GM18505 (cell line): ENCODE measurements at regions not wholly inside any gene's neighbourhood (a gene's known extent, or its start where the extent isn't known, plus 50 kb on each side); places are given as distances from the start of the nearest gene placed in this dataset.
"Not testable (repeated sequence)": the region's sequence is repeated elsewhere in the genome, so short reads cannot be mapped to it uniquely, and the experiment has no call there.

Experiments used
- ATAC-seq: cut with Tn5 transposase; IDR thresholded peaks from one replicate; pipeline ENCODE4 v1.9.1; 2021; ENCODE audit not compliant: unreplicated experiment
- POLR2A ChIP-seq: IDR thresholded peaks from 4 replicates; pipeline ENCODE4 v1.6.1; 2011; ENCODE audit warnings: borderline replicate concordance; ENCODE audit not compliant: insufficient read depth, insufficient read length; ENCODE audit errors: extremely low read depth

DNA sequence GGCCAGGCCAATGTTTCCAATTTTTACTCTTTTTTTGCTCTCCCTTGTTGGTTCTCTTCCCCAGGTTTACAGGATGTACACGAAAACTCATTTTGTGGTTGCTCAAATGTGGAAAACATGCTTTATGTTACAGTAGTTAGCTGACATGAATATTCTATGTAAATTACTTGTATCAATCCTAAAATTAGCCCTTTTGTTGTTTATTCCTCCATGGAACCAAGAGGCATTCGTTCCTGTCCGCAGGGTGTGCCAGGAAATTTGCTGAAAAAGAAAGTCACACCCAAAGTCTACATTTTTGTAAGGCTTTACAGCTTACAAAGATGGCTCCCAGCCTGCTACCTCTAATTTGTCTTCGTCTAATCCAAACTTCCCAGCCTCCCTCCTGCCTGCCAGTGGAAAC is 652.3 kb downstream of the ETS1 start:
- no peak for ATAC-seq
- TF ChIP-seq POLR2A, result no peak

DNA sequence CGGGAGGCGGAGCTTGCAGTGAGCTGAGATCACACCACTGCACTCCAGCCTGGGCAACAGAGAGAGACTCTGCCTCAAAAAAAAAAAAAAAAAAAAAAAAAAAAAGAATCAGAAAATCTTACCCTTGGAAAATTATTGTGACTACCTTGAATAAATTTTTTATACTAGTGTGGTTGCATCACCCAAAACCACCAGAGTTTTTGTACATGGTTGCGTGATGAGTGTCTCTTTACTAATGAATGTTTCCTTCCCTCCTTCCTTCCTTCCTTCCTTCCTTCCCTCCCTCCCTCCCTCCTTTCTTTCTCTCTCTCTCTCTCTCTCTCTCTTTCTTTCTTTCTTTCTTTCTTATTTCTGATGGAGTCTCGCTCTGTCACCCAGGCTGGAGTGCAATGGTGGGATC is 653.4 kb downstream of the ETS1 start:
- not testable (repeated sequence) for ATAC-seq

DNA sequence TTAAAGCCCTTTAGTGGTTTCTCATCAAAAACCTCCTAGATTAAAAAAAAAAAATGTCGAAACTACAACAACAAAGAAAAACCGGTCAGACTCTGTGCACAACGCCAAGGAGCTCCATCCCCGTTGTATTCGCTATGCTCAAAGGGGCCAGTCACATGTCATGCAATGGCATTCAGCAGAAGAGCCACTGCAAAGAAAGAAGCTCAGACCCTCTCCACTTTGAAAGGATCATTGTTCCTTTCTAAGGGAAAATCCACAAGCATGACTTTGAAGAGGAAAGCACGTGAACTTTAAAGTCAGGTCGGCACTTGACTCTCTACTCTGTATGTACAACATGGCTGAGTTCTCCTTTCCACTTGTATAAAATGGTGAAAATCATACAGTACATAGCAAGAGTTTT is 655.6 kb downstream of the ETS1 start:
- ATAC-seq, result no peak
- no peak for TF ChIP-seq POLR2A

DNA sequence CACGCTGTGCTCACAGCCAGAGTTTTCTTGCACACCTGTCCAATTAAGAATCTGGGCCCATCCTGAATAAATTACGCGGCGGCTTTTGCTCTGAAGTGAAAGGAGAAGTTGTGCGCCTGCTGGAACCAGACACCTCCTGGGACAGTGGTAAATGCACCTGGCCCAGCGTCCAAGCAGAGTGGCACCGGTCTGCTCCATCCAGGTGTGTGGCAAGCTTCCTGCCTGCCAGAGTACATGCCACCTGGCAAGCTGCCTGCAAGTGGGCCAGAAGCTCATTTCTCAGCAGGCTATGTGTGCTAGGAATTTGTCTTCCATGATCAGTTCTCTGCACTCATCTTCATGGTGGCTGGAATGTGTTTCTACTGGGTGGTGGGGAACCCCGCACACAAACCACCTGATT is 660.6 kb downstream of the ETS1 start:
- no peak for TF ChIP-seq POLR2A
- ATAC-seq, result no peak

DNA sequence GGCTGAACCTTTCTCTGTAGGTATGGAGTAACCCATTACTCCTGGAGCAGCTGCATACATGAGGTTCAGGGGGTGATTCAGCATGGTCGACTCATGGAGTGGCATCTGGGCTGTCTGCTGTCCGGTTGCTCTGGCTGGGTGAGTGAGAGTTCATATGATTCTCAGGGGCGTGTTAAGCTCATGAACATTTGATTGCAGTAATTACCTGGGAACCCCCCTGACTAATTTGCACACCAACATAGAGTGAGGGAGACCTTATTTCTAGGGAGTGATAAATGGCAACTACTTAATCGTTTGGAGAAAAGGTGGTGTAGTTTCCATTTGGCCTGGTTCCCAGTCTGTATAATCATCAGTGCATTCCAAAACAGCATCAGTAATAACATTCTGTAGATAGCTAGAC is 661.9 kb downstream of the ETS1 start:
- no peak for ATAC-seq
- no peak for TF ChIP-seq POLR2A

DNA sequence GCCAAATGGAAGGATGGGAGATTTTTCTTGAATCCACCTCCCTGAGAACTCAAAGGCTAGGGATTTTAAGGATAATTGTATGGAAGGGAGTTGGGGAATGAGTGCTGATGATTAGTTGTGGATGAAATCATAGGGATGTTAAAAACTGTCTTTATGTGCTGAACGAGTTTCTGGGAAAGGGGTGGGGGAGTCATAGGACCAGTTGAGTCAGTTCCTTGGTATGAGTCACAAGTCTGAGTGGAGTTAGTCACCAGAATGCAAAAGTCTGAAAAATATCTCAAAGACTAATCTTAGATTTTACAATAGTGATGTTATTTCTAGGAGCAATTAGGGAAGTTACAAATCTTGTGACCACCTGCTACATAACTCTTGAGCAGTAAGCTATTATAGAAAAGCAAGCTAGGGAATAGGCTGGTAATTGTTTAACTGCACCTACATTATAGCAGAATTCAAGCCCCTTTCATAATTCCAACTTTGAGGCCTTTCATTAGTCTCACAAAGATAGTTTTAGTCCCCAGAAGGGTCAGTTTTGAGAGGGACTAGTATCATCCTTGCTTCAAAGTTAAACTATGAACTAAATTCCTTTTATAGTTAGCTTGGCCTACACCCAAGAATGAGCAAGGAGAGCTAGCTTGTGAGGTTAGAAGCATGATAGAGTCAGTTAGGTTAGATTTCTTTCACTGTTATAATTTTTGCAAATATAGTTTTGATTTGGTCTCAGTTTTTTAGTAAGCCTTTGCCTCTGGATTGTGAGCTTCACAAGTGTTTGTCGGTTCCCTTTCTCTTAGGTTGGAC is 668.0 kb downstream of the ETS1 start:
- no peak for ATAC-seq
- no peak for TF ChIP-seq POLR2A

DNA sequence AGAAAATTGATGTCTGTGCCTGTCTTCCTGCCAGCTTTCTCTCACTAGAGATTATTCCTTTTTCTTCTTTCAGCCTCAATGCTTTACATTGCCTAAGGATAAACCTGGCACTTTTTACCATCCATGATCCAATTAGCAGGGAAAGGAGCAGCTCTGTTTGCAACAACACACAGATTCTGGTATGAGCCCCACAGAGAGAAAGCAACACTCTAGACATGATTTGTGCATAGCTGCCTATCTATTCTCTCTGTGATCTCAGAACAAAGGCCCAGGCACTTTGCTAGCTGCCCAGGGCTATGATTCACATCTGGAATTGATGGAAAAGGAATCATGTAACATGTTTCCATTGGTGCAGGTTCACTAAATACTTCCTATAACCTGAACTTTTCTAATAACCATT is 685.0 kb downstream of the ETS1 start:
- no peak for TF ChIP-seq POLR2A
- ATAC-seq, result no peak

DNA sequence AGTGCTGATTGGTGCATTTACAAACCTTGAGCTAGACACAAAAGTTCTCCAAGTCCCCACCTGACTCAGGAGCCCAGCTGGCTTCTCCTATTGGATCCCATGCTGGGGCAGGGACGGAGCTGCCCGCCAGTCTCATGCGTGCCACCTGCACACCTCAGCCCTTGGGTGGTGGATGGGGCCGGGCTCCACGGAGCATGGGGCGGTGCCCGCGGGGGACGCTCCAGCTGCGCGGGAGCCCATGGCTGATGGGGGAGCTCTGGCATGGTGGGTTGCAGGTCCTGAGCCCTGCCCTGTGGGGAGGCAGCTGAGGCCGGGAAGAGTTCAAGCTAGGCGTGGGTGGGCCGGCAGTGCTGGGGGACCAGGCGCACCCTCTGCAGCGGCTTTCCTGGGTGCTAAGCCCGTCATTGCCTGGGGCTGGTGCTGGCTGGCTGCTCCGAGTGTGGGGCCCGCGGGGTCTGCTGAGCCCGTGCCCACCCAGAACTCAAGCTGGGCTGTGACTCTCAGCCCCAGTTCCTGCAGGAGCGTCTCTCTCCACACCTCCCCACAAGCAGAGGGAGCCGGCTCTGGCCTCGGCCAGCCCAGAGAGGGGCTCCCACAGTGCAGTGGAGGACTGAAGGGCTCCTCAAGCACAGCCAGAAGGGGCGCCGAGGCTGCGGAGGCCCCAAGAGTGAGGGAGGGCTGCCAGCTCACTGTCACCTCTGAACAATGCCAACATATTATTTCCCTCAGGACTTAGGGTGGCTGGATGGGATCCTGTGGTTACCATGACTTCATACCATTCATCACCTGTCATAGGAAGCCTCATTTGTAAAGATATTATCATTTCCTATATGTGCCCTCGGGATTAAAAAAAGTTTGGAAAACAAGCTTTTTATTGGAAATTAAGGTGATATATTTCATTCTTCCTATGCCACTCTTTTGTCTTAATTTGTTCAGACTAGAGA is 688.7 kb downstream of the ETS1 start:
- no peak for TF ChIP-seq POLR2A
- no peak for ATAC-seq

DNA sequence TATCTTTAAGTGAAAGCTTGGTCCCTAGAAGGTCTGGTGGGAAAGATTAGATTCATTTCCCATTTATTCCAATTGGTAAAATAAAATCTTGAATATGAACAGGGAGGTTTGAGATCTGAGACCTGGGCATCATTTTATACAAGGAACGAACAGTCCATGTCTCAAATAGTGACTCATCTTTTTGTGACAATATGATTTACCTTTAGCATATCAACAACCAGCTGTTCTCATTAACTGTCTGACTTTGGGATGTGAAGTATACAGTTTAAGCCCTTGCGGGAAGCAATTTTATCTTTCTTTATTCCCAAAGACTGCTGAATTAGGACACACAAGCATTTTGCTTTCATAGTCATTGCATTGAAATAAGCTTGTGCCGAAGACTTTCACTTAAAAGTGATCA is 691.6 kb downstream of the ETS1 start:
- no peak for ATAC-seq
- TF ChIP-seq POLR2A, result no peak

DNA sequence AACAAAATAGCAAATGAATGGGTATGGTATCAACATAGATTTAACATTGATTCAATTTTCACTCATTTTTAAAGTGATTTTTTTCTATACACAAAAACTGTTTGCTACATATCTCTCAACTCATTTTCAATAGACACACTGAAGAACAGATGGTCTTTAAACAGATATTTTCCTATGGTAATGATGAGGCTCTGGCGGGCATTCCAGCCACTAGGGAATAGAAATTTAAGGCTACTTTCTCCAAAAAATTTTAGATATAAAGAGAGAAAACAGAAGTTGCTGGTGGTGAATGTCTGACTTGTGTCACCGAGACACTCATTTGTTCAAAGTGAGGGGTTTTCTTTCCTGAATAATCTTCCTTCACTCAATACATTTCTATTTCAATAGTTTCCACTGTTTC is 693.0 kb downstream of the ETS1 start:
- no peak for ATAC-seq
- TF ChIP-seq POLR2A, result no peak

DNA sequence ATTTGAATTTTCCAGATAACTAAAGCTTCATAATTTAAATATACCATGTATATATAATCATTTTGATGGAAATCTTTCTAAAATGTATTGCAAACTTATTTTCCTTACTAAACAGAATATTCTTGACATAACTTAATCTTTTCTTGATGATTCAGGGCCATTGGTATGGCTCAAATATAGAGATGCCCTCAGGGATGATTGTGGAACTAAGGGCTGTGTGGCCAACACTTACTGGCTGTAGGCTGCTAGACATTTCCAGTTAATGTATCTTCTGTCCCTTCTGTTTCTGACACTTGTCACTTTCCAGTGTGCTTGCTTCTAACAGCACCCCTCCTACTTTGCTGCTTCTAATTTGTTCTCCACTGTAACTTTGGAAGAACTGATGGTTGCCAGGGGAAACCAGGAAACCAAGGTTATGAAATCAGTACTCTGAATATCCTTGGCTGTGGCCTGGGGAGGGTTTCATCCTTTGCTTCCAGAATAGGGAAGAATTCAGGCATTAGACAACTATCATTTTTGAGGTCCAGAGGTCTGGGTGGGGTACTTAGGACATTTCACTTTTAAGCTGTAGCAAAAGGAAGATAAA is 697.2 kb downstream of the ETS1 start:
- no peak for TF ChIP-seq POLR2A
- ATAC-seq, result no peak

DNA sequence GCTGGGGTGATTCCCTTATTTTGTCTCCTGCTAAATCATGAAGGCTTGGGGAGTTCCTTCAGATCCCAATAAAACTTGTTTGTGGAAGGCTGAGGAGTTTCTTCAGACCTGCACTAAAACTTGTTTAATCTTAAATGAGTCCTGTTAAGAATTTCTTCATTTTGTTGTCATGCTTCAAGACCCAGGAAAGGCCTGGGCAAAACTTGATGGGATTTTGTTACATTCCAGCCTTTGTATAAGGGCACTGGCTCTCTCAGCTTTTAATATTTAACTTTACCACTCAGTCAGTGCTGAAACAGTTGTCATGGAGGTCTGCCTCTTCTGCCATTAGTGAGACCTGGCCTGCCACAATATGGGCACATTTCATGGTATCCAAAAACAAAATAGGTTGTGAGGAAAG is 699.0 kb downstream of the ETS1 start:
- no peak for TF ChIP-seq POLR2A
- ATAC-seq, result no peak

DNA sequence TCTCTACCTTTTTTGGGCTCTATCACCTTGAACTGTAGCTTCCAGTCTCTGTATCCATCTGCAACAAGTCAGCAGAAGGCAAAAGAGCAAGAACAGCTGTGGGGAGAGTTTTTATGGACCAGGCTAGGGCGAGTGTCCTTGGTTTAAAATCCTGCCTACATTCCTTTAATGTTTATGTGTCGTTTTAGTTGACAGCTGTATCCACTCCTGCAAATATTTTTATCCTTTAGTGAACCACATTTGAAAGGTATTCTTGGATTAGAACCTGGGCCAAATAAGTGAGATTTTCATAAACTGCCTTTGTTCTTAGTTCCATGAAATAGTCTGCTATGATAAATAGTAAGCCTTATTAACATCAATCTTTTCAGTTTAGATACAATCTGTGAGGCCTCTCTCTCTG is 712.2 kb downstream of the ETS1 start:
- ATAC-seq, result no peak
- no peak for TF ChIP-seq POLR2A

DNA sequence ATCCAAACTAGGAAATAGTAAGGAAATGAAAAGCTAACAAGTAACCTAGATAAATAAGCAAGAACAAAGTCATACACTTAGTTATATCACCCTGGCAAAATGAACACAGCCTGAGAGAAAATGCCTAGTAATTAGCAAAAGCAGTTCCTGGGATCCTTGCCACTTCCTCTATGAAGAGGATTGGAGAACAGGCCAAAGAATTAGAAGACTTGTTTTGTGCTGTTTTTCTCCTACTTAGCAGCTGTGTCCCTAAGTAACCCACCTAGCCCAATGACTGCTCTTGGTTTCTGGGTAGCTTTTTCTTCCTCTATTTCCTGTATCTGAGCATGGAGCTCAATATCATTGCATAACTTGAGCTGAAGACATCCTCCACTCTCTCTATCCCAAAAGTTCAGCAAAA is 713.9 kb downstream of the ETS1 start:
- ATAC-seq, result no peak
- no peak for TF ChIP-seq POLR2A
